GM21447 (cell line): ENCODE measurements at regions not wholly inside any gene's neighbourhood (a gene's known extent, or its start where the extent isn't known, plus 50 kb on each side); places are given as distances from the start of the nearest gene placed in this dataset.

Source experiments
- ATAC-seq: cut with Tn5 transposase; IDR thresholded peaks from one replicate; pipeline ENCODE4 v1.9.1; 2021; ENCODE audit not compliant: unreplicated experiment

- no peak for ATAC-seq
Measured at GRCh38 chr12:102781117-102781516, 135.9 kb downstream of the PAH start.

- ATAC-seq: peak; percentile 58
Measured at GRCh38 chr12:102776041-102776440, 141.0 kb downstream of the PAH start.

- peak; percentile 79 for ATAC-seq
Measured at GRCh38 chr12:102769323-102769916, 147.6 kb downstream of the PAH start.

GRCh38 chr12:102766961-102767360 lies 150.1 kb downstream of the PAH start:
- no peak for ATAC-seq

- ATAC-seq: no peak
Measured at GRCh38 chr12:102765736-102766135, 151.3 kb downstream of the PAH start.

- ATAC-seq: no peak
Measured at GRCh38 chr12:102763471-102763870, 153.6 kb downstream of the PAH start.

- ATAC-seq: no peak
Measured at GRCh38 chr12:102763061-102763460, 154.0 kb downstream of the PAH start.

- ATAC-seq: no peak
Measured at GRCh38 chr12:102760322-102760721, 156.7 kb downstream of the PAH start.

- ATAC-seq: no peak
Measured at GRCh38 chr12:102759466-102759865, 157.6 kb downstream of the PAH start.

- ATAC-seq: no peak
Measured at GRCh38 chr12:102757882-102758226, 159.2 kb downstream of the PAH start.

GRCh38 chr12:102757154-102757881 lies 159.7 kb downstream of the PAH start:
- no peak for ATAC-seq

- no peak for ATAC-seq
Measured at GRCh38 chr12:102756530-102756929, 160.5 kb downstream of the PAH start.

GRCh38 chr12:102755266-102755665 lies 161.8 kb downstream of the PAH start:
- no peak for ATAC-seq

GRCh38 chr12:102753802-102754201 lies 163.2 kb downstream of the PAH start:
- no peak for ATAC-seq

GRCh38 chr12:102748704-102749103 lies 168.3 kb downstream of the PAH start:
- ATAC-seq: no peak

- ATAC-seq: no peak
Measured at GRCh38 chr12:102746963-102747362, 170.1 kb downstream of the PAH start.

GRCh38 chr12:102745971-102746600 lies 171.0 kb downstream of the PAH start:
- no peak for ATAC-seq

GRCh38 chr12:102741196-102741595 lies 175.8 kb downstream of the PAH start:
- ATAC-seq: no peak

GRCh38 chr12:102740141-102740955 lies 176.7 kb downstream of the PAH start:
- no peak for ATAC-seq

- no peak for ATAC-seq
Measured at GRCh38 chr12:102736328-102736727, 180.7 kb downstream of the PAH start.

- ATAC-seq: peak; percentile 97
Measured at GRCh38 chr12:102735104-102735503, 181.9 kb downstream of the PAH start.

GRCh38 chr12:102730996-102731395 lies 186.0 kb downstream of the PAH start:
- no peak for ATAC-seq
